ENCODE measurements at regions not wholly inside any gene's neighbourhood (a gene's known extent, or its start where the extent isn't known, plus 50 kb on each side); places are given as distances from the start of the nearest gene placed in this dataset.

DNA sequence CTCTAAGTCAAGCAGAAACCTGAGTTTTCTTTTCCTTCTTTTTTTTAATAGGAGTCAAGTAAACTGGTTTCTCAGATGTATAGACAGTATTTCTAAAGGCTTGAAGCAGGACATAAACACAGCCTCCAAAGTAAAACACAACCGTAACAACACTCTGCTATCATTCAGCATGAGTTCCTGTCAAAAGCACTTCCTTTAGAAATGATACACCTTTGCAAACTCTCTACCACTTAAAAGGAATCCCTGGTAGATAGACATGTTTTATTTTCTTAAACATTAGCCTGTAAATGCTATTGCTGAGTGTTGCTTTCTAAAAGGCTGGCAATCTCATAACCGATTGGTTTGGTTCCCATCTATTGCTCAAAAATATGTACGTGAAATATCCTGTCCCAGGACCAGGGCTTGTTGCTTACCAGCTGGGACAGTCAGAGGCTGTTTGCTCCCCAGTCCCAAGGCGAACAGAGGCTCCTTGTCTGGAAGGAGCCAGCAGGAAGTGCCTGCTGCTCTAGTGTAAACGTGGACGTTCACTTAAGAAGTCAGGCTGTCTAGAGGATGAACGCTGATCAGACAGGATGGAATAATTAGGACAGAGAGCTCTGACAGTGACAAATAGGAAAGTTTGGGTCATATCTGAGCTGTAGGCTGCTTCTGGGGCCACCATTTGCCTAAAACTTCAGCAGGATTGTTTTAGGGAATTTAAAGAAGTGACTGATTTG is 173.9 kb upstream of the KLF3 start:
- no peak for DNase-seq
- TF ChIP-seq, protein P1, sequence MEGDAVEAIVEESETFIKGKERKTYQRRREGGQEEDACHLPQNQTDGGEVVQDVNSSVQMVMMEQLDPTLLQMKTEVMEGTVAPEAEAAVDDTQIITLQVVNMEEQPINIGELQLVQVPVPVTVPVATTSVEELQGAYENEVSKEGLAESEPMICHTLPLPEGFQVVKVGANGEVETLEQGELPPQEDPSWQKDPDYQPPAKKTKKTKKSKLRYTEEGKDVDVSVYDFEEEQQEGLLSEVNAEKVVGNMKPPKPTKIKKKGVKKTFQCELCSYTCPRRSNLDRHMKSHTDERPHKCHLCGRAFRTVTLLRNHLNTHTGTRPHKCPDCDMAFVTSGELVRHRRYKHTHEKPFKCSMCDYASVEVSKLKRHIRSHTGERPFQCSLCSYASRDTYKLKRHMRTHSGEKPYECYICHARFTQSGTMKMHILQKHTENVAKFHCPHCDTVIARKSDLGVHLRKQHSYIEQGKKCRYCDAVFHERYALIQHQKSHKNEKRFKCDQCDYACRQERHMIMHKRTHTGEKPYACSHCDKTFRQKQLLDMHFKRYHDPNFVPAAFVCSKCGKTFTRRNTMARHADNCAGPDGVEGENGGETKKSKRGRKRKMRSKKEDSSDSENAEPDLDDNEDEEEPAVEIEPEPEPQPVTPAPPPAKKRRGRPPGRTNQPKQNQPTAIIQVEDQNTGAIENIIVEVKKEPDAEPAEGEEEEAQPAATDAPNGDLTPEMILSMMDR (IDR thresholded peaks at IDR 0.05; ENCODE audit: low read depth, low read length) = no peak

DNA sequence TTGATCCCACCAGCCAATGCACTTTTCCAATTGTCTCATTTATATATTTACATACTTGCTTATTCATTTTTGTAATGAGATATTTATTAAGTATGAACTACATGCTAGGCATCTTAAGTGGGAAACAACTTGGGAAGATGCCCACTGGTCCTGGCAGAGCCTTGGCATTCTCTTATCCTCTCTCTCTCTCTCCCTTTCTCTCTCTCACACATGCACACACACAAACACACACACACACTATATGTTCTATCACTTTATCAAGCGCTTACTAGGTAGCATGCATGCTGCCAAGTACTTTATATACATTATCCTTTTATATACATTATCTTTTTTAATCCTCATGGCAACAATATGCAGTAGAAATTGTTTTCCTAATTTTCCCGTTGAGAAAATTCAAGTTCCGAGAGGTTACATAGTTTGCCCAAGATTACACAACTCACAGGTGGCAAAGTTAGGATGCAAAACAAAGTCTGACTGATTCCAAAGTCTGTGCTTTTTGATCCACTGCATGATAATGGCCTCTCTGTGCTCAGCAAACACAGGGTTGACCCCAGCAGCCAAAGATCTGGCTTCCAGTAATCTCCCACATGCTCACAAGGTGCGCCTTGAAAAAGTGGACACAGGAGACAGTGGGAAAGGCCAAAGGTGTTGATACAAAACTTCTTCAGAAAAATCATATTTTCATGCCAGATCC is 173.1 kb upstream of the KLF3 start:
- no peak for DNase-seq
- Histone ChIP-seq H3K4me3 (ENCODE audit: low read depth, low read length) (no peak overlapping the region), H3K27me3 (no peaks in the 10 kb centered on the region), H3K9me3 (no peaks in the 10 kb centered on the region), H3K4me1 (peaks cover 5% of the 10 kb centered on the region; the same call in 1 of the 2 replicates), H3K36me3 (no peaks in the 10 kb centered on the region)
- TF ChIP-seq, protein P1 (IDR thresholded peaks at IDR 0.05; ENCODE audit: low read depth, low read length) = no peak

More for the DNA sequence above, 173.9 kb upstream of the KLF3 start:
- Histone ChIP-seq H3K36me3 (no peaks in the 10 kb centered on the region), H3K4me1 (peaks cover 5% of the 10 kb centered on the region; the same call in 1 of the 2 replicates), H3K27me3 (no peaks in the 10 kb centered on the region), H3K9me3 (no peaks in the 10 kb centered on the region), H3K4me3 (ENCODE audit: low read depth, low read length) (no peak overlapping the region)

DNA sequence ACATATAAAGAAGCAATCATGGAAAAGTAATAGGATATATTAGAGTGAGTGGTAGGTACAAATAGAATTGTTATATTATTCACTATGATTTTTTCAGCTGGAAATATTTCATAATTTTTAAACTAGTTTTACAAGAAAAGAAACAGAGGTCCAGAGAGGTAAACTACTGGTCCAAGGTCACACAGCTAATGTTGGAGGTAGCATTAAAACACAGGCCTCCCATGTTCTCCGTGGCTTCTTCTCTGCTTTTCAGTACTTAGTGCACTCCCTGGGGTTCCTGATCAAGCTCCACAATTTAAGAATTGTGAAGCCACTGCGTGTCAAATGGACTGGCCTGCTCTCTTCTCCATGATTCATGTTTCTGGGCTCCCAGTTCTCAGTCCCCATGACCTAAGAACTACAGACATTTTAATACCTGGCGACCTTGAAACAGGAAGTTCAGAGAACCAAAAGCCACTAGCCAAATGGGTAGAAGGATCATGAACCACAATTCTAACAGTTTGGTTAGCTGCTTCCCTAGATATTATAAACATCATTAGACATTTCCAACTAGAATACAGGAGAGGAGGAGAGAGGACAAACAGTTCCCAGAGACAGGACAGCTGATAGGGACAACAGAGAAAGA is 172.0 kb upstream of the KLF3 start:
- H3K4me3 ChIP-seq (ENCODE audit: low read depth, low read length) = no peak overlapping the region
- no peak for DNase-seq
- no peaks in the 10 kb centered on the region for H3K36me3 ChIP-seq
- H3K4me1 ChIP-seq = peaks cover 5% of the 10 kb centered on the region; the same call in 1 of the 2 replicates
- TF ChIP-seq, protein P1 (IDR thresholded peaks at IDR 0.05; ENCODE audit: low read depth, low read length) = no peak
- no peaks in the 10 kb centered on the region for H3K9me3 ChIP-seq
- no peaks in the 10 kb centered on the region for H3K27me3 ChIP-seq

DNA sequence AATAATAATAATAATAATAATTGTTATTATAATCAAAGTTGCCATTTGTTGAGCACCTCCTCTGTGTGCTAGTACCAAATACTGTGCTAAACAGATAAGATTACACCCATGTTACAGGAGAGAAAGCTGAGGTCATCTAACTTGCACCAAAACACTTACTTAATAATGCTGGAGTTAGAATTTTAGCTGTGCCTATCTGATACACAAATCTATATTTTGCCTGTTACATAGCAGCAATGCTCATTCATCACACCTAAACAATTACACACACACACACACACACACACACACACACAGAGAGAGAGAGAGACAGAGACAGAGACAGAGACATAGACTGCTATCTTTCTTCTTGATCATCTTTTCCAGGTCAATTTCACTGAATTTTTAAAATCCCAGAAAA is 170.9 kb upstream of the KLF3 start:
- Histone ChIP-seq H3K9me3 (no peaks in the 10 kb centered on the region), H3K4me1 (peaks cover 5% of the 10 kb centered on the region; the same call in 1 of the 2 replicates), H3K36me3 (no peaks in the 10 kb centered on the region), H3K4me3 (ENCODE audit: low read depth, low read length) (no peak overlapping the region), H3K27me3 (no peaks in the 10 kb centered on the region)
- no peak for DNase-seq
- TF ChIP-seq, protein P1 (IDR thresholded peaks at IDR 0.05; ENCODE audit: low read depth, low read length) = no peak

DNA sequence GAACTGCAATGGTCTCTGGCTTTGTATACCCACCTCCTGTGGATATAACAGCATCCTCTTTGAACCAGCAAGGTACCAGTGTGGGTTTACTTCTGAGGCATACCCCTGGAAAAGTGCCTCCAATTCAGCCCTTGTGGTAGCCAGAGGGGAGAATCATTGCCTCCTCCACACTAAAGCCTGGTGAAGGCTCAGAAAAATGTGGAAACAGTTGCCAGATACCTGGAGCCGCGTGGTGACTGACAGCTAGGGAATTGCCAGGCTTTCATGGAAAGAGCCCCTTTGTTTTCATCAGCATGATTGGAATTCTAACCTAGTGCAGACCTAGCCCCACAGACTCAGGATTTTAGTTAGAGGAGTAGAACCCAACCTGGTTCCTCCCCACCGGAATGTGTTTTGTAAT is 168.6 kb upstream of the KLF3 start:
- no peaks in the 10 kb centered on the region for H3K9me3 ChIP-seq
- H3K36me3 ChIP-seq = no peaks in the 10 kb centered on the region
- no peak for DNase-seq
- H3K4me3 ChIP-seq (ENCODE audit: low read depth, low read length) = no peak overlapping the region
- H3K27me3 ChIP-seq = no peaks in the 10 kb centered on the region
- no peaks in the 10 kb centered on the region for H3K4me1 ChIP-seq
- TF ChIP-seq, protein P1 (IDR thresholded peaks at IDR 0.05; ENCODE audit: low read depth, low read length) = no peak
